ENCODE measurements at regions not wholly inside any gene's neighbourhood (a gene's known extent, or its start where the extent isn't known, plus 50 kb on each side); places are given as distances from the start of the nearest gene placed in this dataset.

GRCh38 chr2:23100406-23100805 lies 284.6 kb upstream of the KLHL29 start:
- Histone ChIP-seq H3K27me3 (ENCODE audit: insufficient read depth, insufficient read length) (no peaks in the 10 kb centered on the region), H3K9ac (ENCODE audit: insufficient read length, low read depth) (no peak overlapping the region), H3K9me3 (ENCODE audit: insufficient read depth, low read length) (no peaks in the 10 kb centered on the region), H3K4me1 (ENCODE audit: insufficient read depth, insufficient read length) (no peaks in the 10 kb centered on the region), H3K36me3 (ENCODE audit: insufficient read depth, insufficient read length, low read length) (no peaks in the 10 kb centered on the region), H3K4me3 (ENCODE audit: insufficient read length, low read depth) (no peak overlapping the region)
- DNase-seq (ENCODE audit: low read depth, low spot score), result no peak
- TF ChIP-seq ZNF274 (IDR thresholded peaks at IDR 0.05; ENCODE audit: low read depth, low read length) (no peak), SUZ12 (IDR thresholded peaks at IDR 0.05; ENCODE audit: extremely low read depth, insufficient read depth, insufficient read length) (no peak), YY1 (IDR thresholded peaks at IDR 0.05; ENCODE audit: insufficient read depth, insufficient read length) (no peak)

- TF ChIP-seq YY1 (IDR thresholded peaks at IDR 0.05; ENCODE audit: insufficient read depth, insufficient read length), result no peak
- TF ChIP-seq ZNF274 (IDR thresholded peaks at IDR 0.05; ENCODE audit: low read depth, low read length), result no peak
- no peak for TF ChIP-seq SUZ12 (IDR thresholded peaks at IDR 0.05; ENCODE audit: extremely low read depth, insufficient read depth, insufficient read length)
- DNase-seq (ENCODE audit: low read depth, low spot score), result no peak
- Histone ChIP-seq H3K36me3 (ENCODE audit: insufficient read depth, insufficient read length, low read length) (no peaks in the 10 kb centered on the region), H3K9me3 (ENCODE audit: insufficient read depth, low read length) (no peaks in the 10 kb centered on the region), H3K4me3 (ENCODE audit: insufficient read length, low read depth) (no peak overlapping the region), H3K4me1 (ENCODE audit: insufficient read depth, insufficient read length) (no peaks in the 10 kb centered on the region), H3K9ac (ENCODE audit: insufficient read length, low read depth) (no peak overlapping the region), H3K27me3 (ENCODE audit: insufficient read depth, insufficient read length) (no peaks in the 10 kb centered on the region)
Observed at GRCh38 chr2:23106242-23106785, 278.7 kb upstream of the KLHL29 start.

GRCh38 chr2:23107327-23107941 lies 277.5 kb upstream of the KLHL29 start:
- TF ChIP-seq YY1 (IDR thresholded peaks at IDR 0.05; ENCODE audit: insufficient read depth, insufficient read length) (no peak), SUZ12 (IDR thresholded peaks at IDR 0.05; ENCODE audit: extremely low read depth, insufficient read depth, insufficient read length) (no peak), ZNF274 (IDR thresholded peaks at IDR 0.05; ENCODE audit: low read depth, low read length) (no peak)
- Histone ChIP-seq H3K36me3 (ENCODE audit: insufficient read depth, insufficient read length, low read length) (no peaks in the 10 kb centered on the region), H3K9ac (ENCODE audit: insufficient read length, low read depth) (no peak overlapping the region), H3K4me3 (ENCODE audit: insufficient read length, low read depth) (no peak overlapping the region), H3K27me3 (ENCODE audit: insufficient read depth, insufficient read length) (no peaks in the 10 kb centered on the region), H3K4me1 (ENCODE audit: insufficient read depth, insufficient read length) (no peaks in the 10 kb centered on the region), H3K9me3 (ENCODE audit: insufficient read depth, low read length) (no peaks in the 10 kb centered on the region)
- no peak for DNase-seq (ENCODE audit: low read depth, low spot score)

GRCh38 chr2:23111263-23111662 lies 273.7 kb upstream of the KLHL29 start:
- Histone ChIP-seq H3K9me3 (ENCODE audit: insufficient read depth, low read length) (no peaks in the 10 kb centered on the region), H3K9ac (ENCODE audit: insufficient read length, low read depth) (no peak overlapping the region), H3K4me3 (ENCODE audit: insufficient read length, low read depth) (no peak overlapping the region), H3K4me1 (ENCODE audit: insufficient read depth, insufficient read length) (no peaks in the 10 kb centered on the region), H3K36me3 (ENCODE audit: insufficient read depth, insufficient read length, low read length) (no peaks in the 10 kb centered on the region), H3K27me3 (ENCODE audit: insufficient read depth, insufficient read length) (no peaks in the 10 kb centered on the region)
- no peak for DNase-seq (ENCODE audit: low read depth, low spot score)
- TF ChIP-seq SUZ12 (IDR thresholded peaks at IDR 0.05; ENCODE audit: extremely low read depth, insufficient read depth, insufficient read length) (no peak), ZNF274 (IDR thresholded peaks at IDR 0.05; ENCODE audit: low read depth, low read length) (no peak), YY1 (IDR thresholded peaks at IDR 0.05; ENCODE audit: insufficient read depth, insufficient read length) (no peak)

- Histone ChIP-seq H3K36me3 (ENCODE audit: insufficient read depth, insufficient read length, low read length) (no peaks in the 10 kb centered on the region), H3K27me3 (ENCODE audit: insufficient read depth, insufficient read length) (no peaks in the 10 kb centered on the region), H3K4me1 (ENCODE audit: insufficient read depth, insufficient read length) (no peaks in the 10 kb centered on the region), H3K9ac (ENCODE audit: insufficient read length, low read depth) (no peak overlapping the region), H3K4me3 (ENCODE audit: insufficient read length, low read depth) (no peak overlapping the region), H3K9me3 (ENCODE audit: insufficient read depth, low read length) (no peaks in the 10 kb centered on the region)
- no peak for DNase-seq (ENCODE audit: low read depth, low spot score)
- TF ChIP-seq YY1 (IDR thresholded peaks at IDR 0.05; ENCODE audit: insufficient read depth, insufficient read length) (no peak), ZNF274 (IDR thresholded peaks at IDR 0.05; ENCODE audit: low read depth, low read length) (no peak)
Observed at GRCh38 chr2:23112517-23112916, 272.5 kb upstream of the KLHL29 start.

- H3K4me1 ChIP-seq (ENCODE audit: insufficient read depth, insufficient read length), result no peaks in the 10 kb centered on the region
- no peaks in the 10 kb centered on the region for H3K36me3 ChIP-seq (ENCODE audit: insufficient read depth, insufficient read length, low read length)
- TF ChIP-seq SUZ12 (IDR thresholded peaks at IDR 0.05; ENCODE audit: extremely low read depth, insufficient read depth, insufficient read length) (no peak), ZNF274 (IDR thresholded peaks at IDR 0.05; ENCODE audit: low read depth, low read length) (no peak), YY1 (IDR thresholded peaks at IDR 0.05; ENCODE audit: insufficient read depth, insufficient read length) (no peak)
- DNase-seq (ENCODE audit: low read depth, low spot score), result no peak
- no peaks in the 10 kb centered on the region for H3K9me3 ChIP-seq (ENCODE audit: insufficient read depth, low read length)
- no peaks in the 10 kb centered on the region for H3K27me3 ChIP-seq (ENCODE audit: insufficient read depth, insufficient read length)
- no peak overlapping the region for H3K4me3 ChIP-seq (ENCODE audit: insufficient read length, low read depth)
- H3K9ac ChIP-seq (ENCODE audit: insufficient read length, low read depth), result no peak overlapping the region
Observed at GRCh38 chr2:23114299-23114698, 270.7 kb upstream of the KLHL29 start.

- no peaks in the 10 kb centered on the region for H3K9me3 ChIP-seq (ENCODE audit: insufficient read depth, low read length)
- H3K4me3 ChIP-seq (ENCODE audit: insufficient read length, low read depth), result no peak overlapping the region
- TF ChIP-seq YY1 (IDR thresholded peaks at IDR 0.05; ENCODE audit: insufficient read depth, insufficient read length), result no peak
- no peak for TF ChIP-seq ZNF274 (IDR thresholded peaks at IDR 0.05; ENCODE audit: low read depth, low read length)
- TF ChIP-seq SUZ12 (IDR thresholded peaks at IDR 0.05; ENCODE audit: extremely low read depth, insufficient read depth, insufficient read length), result no peak
- no peaks in the 10 kb centered on the region for H3K36me3 ChIP-seq (ENCODE audit: insufficient read depth, insufficient read length, low read length)
- DNase-seq (ENCODE audit: low read depth, low spot score), result no peak
- H3K4me1 ChIP-seq (ENCODE audit: insufficient read depth, insufficient read length), result no peaks in the 10 kb centered on the region
- H3K27me3 ChIP-seq (ENCODE audit: insufficient read depth, insufficient read length), result no peaks in the 10 kb centered on the region
- no peak overlapping the region for H3K9ac ChIP-seq (ENCODE audit: insufficient read length, low read depth)
Observed at GRCh38 chr2:23118313-23118712, 266.7 kb upstream of the KLHL29 start.
